GM12874 (cell line): ENCODE measurements at regions not wholly inside any gene's neighbourhood (a gene's known extent, or its start where the extent isn't known, plus 50 kb on each side); places are given as distances from the start of the nearest gene placed in this dataset.

Experiments
- TF ChIP-seq, protein P1 (sequence below): IDR thresholded peaks from 2 replicates; pipeline ENCODE4 v1.5.1; 2011; ENCODE audit warnings: low read depth, mild to moderate bottlenecking, control low read depth, low read length, moderate library complexity; ENCODE audit not compliant: insufficient read depth

DNA sequence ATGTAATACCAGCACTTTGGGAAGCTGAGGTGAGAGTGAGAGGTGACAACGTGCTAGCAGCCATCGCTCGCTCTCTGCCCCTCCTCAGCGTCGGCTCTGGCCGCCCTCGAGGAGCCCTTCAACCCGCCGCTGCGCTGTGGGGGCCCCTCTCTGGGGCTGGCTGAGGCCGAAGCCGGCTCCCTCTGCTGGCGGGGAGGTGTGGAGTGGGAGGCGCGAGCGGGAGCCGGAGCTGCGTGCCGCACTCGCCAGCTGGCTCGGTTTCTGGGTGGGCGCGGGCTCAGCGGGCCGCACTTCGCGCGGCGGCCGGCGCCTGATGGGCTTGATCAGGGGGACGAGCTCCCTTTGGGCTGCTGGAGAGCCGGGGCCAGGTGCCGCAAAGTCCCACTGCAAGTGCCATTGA lies 98.9 kb upstream of the UBASH3B start:
- TF ChIP-seq, protein P1, sequence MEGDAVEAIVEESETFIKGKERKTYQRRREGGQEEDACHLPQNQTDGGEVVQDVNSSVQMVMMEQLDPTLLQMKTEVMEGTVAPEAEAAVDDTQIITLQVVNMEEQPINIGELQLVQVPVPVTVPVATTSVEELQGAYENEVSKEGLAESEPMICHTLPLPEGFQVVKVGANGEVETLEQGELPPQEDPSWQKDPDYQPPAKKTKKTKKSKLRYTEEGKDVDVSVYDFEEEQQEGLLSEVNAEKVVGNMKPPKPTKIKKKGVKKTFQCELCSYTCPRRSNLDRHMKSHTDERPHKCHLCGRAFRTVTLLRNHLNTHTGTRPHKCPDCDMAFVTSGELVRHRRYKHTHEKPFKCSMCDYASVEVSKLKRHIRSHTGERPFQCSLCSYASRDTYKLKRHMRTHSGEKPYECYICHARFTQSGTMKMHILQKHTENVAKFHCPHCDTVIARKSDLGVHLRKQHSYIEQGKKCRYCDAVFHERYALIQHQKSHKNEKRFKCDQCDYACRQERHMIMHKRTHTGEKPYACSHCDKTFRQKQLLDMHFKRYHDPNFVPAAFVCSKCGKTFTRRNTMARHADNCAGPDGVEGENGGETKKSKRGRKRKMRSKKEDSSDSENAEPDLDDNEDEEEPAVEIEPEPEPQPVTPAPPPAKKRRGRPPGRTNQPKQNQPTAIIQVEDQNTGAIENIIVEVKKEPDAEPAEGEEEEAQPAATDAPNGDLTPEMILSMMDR = no peak

DNA sequence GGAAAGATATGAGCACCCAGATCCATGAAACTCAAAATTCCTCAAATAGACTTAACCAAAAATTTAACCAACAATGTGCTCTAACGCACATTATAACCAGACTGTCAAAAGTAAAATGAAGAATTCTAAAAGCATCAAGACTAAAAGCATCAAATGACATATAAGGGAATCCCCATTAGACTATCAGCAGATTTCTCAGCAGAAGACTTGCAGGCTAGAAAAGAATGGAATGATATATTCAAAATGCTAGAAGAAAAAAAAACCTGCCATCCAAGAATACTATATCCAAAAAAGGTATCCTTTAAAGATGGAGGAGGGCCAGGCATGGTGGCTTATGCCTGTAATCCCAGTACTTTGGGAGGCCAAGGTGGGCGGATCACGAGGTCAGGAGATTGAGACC lies 117.5 kb upstream of the UBASH3B start:
- TF ChIP-seq, protein P1 = no peak

DNA sequence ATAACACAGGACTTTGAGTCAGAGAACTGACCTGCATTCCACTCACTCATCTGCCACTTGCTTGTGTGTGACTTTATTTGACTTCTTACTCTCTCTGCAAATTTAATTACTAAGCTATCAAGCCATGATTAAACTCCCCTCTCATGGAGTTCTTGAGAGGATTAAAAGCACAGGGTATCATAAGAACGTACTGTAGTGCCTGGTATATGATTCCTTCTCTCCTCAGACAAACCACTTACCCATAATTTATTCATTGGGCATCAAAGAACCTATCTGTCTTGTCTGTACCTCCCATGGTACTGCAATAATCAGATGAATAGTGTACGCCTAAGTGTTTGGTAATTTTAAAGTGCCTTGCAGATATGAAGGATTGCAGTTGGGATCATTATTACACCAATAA lies 130.6 kb upstream of the UBASH3B start:
- TF ChIP-seq, protein P1 = no peak

DNA sequence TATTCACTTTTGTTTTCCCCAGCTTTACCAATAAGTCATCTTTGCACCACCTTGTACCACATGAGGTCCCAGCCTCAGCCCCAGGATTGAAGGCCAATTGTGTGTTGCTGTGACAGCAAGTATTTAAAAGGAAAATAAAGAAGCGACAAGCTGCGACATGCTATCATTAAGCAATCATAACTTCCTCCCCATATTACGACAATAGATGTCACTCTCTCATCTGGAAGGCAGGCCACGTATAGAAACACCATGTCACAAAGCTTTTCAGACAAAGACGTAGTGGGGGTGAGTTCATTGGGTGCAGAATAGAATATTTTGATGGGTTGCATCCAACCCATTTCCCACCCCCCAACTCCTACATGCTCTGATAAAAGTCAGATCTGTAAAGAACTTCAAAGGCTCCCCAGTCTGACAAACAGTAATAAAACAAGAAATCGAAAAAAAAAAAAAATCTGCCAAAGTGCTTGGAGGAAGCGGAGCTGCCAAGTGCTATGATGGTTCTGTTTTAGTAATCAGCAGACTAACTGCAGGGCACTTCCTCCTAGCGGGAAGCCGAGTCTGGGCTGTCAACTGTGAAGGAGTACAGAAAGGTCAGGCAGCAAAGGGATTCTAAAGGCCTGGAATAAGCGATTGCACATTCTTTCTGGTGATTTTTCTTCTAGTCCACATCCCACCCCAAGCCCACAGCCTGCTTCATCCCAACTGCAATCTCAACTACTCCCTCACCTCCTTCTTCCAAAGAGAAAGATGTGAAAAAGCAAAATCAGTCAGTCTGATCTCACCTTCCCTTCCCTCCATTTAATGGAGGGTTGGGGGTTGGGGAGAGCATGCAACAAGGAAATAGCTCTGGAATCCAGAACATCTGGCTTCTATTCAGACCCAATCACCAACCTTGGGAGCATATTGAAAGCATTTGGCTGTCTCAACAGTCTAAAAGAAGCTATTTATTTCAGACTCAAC lies 131.4 kb upstream of the UBASH3B start:
- TF ChIP-seq, protein P1 = no peak

DNA sequence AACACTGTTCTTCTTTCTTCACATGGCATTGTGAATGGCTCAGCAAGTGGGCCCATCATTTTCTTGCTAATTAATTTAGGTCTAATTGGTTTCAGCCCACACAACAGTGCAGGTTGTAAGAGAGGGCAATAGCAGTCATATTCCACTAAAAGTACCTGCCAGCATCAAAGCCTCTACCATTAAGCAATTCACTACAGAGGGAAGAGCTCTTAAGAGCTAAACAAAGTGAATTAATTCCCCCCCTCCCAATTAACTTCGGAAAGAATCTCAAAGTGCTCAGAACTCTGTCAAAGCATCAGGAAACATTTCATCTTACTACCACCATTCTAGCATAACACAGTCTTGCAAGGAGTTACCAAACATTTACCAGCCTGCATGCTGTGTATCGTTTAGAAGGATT lies 133.9 kb upstream of the UBASH3B start:
- TF ChIP-seq, protein P1 = no peak

DNA sequence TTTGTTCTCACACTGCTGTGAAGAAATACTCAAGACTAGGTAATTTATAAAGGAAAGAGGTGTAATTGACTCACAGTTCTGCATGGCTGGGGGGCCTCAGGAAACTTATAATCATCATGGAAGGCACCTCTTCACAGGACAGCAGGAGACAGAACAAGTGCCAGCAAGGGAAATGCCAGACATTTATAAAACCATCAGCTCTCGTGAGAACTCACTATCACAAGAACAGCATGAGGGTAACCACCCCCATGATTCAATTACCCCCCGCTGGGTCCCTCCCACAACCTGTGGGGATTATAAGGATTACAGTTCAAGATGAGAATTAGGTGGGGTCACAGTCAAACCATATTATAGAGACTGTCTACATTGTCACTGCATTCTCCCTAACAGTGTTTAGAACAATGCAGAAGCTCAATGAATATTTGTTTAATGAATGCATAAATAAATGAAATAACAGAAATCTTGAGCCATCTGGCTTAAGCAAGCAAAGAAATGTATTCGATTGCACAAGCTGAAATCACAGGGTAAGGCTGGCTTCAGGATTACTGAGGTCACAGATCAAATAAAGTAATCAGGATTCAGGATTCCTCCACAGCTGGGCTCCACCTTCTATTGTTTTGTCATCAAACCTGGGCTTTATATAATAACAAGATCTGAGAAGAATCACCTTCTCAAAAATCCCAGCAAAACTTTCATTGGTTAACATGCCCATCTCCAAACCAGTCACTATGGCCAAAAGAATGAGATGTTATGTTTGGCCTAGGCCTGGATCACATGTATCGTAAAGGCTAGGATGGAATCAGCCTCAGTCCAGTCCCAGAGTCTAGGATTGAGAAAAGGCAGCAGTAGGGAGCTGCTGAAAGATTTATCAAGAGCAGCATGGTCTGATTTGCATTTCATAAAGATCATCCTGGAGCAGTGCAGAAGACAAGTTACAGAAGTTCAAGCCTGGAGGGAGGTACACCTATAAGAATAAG lies 137.8 kb upstream of the UBASH3B start:
- TF ChIP-seq, protein P1 = no peak

DNA sequence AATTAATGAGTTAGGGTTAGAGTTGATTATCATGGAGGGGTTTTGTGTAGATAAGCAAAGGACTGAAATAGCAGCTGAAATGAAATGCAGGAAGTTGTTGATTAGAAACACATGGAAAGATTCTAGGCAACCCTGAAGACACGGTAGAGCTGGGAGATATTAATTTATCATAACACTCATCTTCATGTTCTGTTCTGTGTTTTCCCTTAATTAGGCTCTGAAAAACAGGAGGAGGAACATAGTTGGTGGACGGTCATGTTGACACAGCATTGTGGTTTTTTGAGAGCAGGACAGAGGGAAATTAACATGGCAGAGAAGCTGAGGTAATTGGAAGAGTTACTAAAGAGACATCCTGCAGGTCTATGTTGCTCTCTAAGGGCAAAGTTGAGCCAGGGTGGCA lies 138.8 kb upstream of the UBASH3B start:
- TF ChIP-seq, protein P1 = no peak
